Kidney glomerular epithelial cell (primary cell): ENCODE measurements at regions not wholly inside any gene's neighbourhood (a gene's known extent, or its start where the extent isn't known, plus 50 kb on each side); places are given as distances from the start of the nearest gene placed in this dataset.
"Not testable (repeated sequence)": the region's sequence is repeated elsewhere in the genome, so short reads cannot be mapped to it uniquely, and the experiment has no call there.

Experiments
- DNase-seq: peaks from one replicate; lab custom pipeline; 2025; lab: John Stamatoyannopoulos, UW

DNA sequence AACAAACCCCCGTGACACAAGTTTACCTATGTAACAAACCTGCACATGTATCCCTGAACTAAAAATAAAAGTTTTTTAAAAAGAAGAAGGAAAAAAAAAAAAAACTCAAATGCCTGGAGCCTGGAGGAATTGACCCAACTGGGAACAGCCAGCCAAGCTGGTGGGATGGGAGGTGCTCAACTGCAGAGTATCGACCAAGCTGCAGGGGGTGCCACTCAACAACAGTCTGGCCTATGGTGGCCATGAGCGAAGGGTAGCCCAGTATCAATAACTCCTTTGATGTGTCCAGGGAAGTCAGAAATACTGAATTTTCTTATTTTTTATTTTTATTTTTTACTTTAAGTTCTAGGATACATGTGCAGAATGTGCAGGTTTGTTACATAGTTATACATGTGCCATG is 310.3 kb upstream of the DLGAP1 start:
- no peak for DNase-seq

DNA sequence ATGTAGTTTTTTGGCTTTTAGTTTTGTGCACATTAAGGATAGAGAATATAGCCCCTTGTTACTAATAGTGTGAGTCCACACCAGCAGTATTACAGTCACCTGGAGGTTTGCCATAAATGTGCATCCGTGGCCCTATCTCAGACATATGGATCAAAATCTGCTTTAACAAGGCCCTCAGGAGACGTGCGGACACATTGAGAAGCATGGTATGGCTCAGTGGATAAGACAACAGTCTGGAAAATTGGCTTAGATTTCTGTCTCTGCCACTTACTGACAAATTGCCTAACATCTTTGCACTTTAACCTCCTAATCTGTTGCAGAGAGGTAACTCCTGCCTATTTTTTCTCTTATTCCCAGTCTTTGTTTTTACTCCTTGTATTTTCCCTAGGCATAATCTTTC is 307.2 kb upstream of the DLGAP1 start:
- DNase-seq, result no peak

DNA sequence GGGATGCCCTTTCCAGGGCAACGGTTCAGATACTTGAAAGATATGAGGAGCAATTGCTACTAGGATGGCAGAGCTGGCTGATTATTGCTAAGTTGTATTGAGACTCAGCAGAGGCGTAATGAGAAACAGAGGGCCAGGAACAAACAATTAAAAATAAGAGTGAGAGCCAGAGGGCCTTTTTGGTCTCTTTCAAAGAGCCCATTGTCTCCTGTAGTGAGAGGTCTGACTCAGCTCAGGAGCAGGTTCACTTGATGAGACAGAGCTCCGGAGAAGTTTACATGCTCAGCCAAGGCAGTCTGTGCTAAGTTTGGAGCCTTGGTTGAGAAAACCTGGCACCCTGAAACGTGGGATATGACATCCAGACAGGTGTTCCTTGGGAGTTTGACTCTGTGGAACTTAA is 303.9 kb upstream of the DLGAP1 start:
- no peak for DNase-seq

DNA sequence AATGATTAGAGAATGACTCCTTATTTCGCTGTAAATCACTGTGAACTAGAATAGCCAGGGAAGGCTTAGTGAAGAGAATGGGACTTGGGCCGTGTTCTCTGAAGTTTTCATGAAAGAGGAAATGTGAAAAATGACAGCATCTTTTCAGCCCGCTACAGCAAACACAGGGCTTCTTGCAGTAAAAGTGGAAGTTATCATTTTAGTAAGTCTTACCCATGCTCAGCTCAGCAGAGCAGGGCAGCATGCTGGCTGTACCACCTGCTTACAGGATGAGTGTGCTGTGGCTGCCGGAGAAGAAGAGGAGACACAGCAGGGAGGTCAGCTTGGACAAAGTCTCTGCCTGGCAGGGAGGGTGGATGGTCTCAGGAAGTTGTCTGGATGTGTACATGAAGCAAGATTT is 300.7 kb upstream of the DLGAP1 start:
- no peak for DNase-seq

DNA sequence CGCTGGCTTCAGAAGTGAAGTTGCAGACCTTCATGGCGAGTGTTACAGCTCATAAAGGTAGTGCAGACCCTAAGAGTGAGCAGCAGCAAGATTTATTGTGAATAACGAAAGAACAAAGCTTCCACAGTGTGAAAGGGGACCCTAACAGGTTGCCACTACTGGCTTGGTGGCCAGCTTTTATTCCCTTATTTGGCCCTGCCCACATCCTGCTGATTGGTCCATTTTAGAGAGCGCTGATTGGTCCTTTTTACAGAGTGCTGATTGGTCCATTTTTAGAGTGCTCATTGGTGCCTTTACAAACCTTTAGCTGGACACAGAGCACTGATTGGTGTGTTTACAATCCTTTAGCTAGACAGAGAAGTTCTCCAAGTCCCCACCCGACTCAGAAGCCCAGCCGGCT is 298.0 kb upstream of the DLGAP1 start:
- not testable (repeated sequence) for DNase-seq

DNA sequence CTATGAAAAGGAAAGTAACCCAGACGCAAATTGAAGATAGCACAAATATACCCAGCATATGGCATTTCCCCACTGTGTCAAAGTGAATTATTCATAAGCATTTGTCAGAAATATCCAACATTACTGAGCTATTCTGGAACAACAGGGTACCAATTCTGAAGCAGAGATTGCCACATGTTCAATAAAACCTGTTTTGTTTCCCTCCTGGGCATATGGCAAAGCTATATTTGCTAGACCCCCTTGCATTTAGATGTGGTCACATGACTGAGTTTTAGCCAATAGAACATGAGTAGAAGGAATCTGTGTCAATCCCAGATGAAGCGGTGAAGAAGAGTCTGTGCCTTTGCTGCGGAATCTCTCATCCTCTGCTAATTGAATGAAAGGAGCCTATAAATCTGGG is 296.4 kb upstream of the DLGAP1 start:
- no peak for DNase-seq

DNA sequence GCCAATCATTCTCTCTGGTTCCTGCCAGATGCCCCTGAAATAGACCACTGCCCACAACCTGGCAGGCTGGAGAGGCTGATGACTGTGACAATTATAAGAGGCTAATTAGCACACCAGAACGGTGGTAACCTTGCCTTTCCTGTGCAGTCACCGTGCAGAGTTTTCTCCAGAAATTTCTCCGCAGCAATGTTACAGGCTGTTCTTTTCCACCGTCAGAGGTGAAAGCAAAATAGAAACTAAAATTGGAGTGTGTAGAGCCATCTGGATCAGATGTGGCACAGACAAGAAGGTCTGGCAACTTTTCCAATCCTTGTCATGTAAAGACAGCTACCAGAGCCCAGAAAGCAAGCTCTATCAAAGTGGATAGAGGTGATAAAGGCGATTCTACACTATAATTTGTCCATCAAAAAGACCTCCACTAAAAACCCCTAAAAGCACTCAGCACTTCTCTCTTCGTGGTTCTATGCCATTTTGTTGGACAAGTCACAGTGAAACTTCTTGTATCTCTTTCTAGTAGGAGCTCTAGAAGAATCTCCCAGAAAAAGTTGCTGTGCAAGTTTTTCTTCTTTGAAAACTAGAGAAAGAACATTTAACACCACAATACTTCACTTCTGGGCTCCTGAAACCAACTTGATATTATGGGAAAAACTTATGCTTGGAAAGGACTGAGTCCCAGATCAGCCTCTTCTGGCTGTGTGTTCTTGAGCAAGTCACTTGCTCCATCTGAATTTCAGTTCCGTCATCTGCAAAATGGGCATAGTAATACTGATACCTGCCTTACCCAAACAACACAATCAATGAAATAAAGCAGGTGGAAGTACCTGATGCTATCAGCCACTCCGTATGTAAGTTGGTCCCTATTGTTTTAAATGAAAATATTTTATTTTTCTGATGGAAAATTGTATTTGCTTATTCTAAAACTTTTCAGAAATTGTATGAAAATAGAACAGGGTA is 295.6 kb upstream of the DLGAP1 start:
- DNase-seq, result no peak

DNA sequence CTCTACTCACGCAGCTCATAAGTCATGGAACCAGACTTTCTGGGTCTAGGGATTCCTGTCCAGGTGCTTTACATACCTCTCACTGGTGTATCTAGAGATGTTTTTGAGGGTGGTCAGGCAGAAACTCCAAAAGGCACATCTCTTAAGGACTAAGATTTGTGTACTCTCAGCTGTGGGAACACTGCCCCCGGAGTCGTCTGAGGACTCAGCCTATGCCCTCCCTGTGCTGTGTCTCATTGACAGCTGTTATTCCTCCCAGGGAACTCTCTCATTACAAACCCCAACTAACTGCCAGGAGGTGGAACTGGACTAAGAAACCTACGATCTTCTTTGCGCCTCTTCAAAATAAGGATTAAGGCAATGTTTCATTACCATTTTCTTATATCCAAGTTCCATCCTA is 293.9 kb upstream of the DLGAP1 start:
- DNase-seq, result no peak

DNA sequence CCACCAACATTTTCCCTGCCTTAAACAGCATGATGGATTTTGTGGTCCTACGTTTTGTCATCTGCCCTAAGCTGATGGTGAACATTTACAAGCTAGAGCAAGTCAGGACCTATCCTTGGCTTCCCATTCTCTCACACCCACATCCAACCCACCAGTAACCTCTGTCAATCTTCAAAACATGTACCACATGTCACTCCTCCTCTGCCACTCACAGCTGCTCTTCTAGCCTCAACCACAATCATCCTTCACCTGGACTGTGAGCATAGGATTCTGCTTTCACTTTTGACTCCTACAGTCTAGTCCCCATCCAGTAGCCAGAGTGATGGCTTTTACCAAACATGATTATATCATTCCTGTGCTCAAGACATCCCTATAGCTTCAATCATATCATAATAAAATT is 279.8 kb upstream of the DLGAP1 start:
- no peak for DNase-seq

DNA sequence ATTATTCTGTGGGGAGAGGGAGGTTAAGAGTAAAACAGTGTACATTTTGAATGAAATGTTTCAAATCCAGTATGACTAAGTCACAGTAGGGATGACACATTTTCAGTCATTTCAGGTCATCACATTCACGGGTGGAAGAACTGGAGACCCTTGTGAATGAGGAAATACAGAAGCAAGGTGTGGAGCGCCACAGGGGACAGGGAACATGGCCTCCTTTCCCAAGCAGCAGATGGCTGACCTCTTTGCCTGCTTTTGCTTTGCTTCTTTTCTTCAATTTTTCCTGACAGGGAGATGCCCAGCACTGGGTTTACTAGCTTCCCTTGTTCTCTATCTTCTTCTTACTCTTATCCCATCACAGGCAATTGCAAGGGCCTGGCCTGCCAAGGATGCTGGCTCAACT is 278.9 kb upstream of the DLGAP1 start:
- DNase-seq, result no peak

DNA sequence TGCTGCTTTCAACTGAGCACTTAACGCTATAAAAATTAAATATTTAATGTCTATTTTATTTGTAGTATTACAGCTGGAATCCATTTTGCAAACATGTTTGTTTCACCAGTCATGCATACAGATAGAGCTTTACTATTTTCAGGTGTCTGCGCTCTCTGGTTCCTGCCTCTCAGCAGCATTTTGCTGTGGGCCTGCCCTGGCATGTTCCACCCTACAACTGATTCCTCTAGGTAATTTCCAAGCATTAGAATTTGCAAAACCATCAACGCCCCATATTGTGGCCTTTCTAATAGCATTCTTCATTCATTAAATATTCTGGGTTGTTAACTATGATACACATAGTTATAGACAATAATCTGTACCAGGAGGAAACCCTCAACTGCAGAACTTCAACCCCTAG is 266.4 kb upstream of the DLGAP1 start:
- no peak for DNase-seq

DNA sequence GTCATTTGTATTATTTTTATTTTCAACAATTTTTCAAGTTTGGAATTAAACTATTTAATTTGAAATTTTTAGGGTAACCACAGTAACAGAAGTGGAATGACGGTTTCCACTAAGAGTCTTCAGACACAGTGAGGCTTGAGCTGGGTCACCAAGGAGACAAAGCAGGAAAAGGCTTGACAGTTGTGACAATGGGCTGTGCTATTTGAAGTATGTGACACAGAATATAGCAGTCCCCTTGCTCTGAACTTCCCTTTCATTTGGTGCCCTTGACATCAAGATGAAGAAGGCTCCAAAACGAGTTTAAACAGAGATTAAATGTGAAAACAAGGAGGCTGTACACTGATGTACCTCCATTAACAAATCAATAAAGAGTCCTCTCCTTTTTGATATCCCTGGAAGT is 265.4 kb upstream of the DLGAP1 start:
- DNase-seq, result no peak

DNA sequence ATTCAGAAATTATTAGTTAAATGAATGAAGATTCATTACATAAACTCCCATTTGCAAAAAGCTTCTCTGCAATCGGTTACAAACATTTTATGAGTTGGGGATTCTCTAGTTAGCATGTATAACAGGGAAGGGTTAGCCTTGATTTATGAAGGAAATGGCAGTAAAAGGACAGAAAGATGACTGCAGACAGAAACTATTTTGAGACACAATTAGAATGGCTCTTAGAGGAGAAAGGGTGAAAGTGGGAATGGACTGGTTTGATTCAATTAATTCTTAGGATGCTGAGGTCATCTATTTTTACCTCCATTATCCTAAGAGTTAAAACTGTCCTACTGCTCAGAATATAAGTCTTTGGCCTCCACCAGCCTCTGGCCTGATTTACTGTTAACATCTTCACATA is 250.8 kb upstream of the DLGAP1 start:
- DNase-seq, result no peak

DNA sequence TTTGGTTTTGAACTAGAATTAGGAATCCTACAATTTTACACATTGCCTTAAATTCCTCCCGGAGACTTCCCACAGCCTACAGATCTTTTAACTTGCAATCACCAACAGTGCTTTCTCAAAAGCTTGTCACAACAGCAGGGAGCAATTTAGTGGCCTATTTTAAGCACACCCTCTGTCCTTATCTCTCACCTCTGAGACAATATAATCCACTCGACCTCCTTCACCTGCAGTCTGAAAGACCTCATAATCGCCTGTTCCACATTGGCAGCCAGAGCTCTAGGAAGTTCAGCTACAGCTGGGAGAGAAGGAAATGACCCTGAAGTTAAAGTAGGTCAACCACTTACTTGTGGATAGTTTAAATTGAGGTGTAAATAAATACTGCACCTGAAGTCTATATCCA is 249.7 kb upstream of the DLGAP1 start:
- no peak for DNase-seq

DNA sequence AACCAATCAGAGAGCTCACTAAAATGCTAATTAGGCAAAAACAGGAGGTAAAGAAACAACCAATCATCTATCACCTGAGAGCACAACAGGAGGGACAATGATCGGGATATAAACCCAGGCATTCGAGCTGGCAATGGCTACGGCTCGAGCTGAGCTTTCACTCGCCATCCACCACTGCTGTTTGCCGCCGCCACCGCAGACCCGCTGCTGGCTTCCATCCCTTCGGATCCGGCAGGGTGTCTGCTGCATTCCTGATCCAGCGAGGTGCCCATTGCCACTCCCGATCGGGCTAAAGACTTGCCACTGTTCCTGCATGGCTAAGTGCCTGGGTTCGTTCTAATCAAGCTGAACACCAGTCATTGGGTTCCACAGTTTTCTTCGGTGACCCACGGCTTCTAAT is 236.7 kb upstream of the DLGAP1 start:
- no peak for DNase-seq

DNA sequence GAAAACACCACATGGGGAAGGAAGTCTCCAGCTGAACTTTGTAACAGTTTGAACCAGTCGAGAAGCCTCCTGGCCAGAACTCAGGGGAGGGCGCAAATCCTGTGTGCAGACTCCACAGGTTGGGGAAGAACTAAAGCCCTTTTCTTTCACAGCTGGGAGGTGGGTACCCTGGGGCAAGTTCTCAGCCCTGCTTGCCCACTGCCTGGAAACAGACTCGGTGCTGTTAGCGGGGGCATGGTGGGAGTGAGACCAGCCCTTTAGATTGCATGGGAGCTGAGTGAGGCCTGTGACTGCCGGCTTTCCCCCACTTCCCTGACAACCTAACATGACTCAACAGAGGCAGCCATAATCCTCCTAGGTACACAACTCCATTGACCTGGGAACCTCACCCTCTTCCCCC is 223.6 kb upstream of the DLGAP1 start:
- not testable (repeated sequence) for DNase-seq

DNA sequence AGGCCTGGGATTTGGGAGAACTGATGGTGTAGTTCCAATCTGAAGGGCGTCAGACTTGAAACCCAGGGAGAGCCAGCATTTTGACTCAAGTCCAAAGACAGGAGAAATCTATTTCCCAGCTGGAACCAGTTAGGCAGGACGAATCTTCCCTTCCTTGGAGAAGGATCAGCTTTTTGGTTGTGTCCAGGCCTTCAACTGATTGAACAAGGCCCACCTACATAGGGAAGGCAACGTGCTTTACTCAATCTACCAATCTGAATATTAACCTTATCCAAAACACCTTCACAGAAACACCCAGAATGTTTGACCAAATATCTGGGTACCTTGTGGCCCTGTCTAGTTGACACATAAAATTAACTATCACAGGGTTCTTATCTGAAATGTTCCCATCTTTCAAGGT is 221.9 kb upstream of the DLGAP1 start:
- no peak for DNase-seq

DNA sequence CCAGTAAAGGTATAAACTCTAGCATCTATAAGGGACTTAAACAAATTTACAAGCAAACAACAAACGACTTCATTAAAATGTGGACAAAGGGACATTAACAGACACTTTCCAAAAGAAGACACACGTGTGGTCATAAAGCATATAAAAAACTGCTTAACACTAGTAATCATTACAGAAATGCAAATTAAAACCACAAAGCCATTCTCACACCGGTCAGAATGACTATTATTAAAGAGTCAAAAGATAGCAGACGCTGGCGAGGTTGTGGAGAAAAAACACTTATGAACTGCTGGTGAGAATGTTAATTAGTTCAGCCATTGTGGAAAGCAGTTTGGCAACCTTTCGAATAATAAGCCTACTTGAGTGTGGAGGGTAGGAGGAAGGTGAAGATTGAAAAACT is 217.1 kb upstream of the DLGAP1 start:
- DNase-seq, result no peak

DNA sequence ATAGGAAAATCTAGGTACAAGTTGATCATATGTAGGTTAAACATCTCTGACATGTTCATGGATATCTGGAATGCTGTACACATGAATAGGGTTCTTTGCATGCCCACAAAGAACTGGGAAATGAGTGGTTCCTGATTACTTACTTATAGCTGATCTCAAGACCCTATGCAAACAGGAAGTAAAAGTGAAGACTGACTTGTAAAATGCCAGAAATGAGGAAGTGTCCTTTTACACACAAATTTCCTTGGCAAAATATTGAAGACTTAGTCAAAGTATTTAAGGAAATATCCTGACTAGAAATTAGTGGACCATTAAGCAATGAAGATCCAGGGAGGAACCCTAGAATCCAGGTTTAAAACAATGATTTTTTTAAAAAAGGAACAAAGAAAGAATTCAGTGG is 203.7 kb upstream of the DLGAP1 start:
- no peak for DNase-seq

DNA sequence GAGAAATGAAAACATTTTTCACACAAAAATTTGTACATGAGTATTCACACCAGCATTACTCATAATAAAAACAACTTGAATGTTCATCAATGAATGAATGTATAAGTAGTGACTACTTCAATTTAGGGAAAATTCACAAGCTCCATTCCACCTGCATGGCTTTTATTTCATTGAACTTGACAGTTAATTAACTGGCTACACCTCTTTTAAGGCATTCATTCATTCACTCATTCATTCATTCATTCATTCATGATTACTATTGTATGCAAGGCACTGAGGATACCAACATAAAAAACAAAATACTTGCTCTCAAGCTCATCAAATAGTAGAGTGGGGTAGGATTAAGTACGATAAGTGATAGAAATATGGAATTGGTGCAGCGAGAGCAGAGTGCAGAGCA is 198.3 kb upstream of the DLGAP1 start:
- DNase-seq, result no peak

DNA sequence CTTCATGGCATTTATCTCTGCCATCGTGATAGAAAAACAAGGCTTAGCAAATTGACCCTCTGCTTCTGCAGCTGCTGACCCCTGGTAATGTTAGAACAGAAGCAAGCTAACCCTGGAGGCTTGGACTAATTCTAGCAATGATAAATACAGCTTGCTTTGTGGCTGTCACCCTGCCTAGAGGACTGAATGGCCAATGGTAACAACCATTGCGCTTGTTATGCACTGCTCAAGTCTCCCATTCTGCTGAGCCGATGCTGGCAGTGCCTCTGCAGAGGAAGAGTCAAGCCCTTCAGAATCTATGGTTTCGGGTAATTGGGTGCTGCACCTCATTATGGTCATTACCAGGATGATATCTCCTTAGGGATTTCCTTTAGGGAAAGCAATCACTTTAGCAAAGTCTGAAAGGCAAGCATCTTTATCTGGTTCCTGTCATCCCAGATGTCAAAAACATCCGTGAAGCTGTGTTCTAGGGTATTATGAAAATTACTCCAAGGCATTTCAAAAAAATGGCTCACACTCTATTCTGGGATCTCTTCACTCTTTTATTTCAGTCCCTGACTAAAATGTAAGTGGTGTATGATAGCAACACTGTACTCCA is 186.8 kb upstream of the DLGAP1 start:
- DNase-seq, result no peak

DNA sequence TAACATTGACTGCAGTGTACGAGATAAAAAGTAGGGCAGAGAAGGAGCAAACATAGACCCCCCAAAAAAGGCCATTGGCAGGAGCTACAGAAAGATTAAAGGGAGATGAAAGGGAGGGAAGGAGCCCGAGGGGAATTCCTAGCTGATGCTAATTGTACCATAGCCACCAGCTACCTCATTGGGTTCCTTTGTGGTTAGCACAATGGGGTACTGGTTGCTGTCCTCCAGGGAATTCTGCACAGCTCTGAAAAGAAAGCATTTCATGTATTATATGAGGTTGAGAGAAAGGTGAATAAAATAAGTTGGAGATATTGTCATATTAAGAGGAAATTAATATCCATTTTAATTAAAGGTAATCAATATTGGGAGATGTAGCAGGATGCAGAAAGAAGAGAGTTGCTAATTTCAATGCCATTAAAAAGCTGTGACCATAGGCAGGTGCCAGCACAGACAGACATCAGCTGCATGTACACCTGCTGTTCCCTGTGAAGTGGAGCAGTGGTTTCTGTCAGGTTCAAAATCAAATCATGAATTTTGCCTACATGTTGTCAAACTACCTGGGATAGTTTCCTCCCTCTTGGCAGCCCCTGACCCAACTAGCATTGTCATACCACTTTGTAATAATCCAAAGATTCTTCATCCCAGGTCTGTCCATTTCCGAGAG is 185.4 kb upstream of the DLGAP1 start:
- DNase-seq, result no peak

DNA sequence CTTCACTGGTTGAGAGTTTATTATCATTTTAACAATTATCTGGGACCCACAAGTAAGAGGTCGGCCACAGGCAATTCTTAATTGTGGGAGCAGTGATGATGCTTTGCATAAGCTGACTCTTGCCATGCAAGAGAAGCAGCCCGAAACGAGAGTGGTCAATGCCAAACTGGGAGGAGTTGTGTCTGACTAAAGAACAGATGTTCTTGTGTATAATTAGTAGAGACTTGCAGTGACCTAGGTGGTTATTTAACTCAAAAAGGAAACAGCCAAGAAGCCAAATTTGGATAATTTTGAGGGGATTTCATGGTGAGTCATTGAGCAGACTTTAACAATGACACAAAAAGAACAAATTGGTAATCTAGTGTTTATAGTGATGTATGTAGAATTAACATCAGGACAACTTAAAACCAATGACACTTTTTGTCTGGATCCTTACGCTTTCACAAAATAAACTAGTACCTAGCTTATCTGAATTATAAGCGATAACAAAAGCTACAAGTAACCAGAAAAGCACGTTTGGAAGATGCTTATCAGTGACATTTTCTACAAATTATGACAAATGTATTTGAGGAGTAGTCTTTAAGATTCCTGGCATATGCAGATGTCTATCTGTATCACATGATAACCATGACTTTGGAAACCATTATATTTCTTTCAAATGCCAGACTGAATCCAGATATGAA is 184.7 kb upstream of the DLGAP1 start:
- DNase-seq, result no peak
